ENCODE measurements at regions not wholly inside any gene's neighbourhood (a gene's known extent, or its start where the extent isn't known, plus 50 kb on each side); places are given as distances from the start of the nearest gene placed in this dataset.
A peak's percentile ranks its signal among the peaks of the same experiment; 100 is the strongest.

GRCh38 chr20:10962937-10963336 lies 289.1 kb upstream of the JAG1 start:
- no peak for DNase-seq (ENCODE audit: low read depth)
- H3K4me3 ChIP-seq (ENCODE audit: control insufficient read depth, low read depth, low read length): no peak overlapping the region
- no peak for TF ChIP-seq CTCF (IDR thresholded peaks at IDR 0.05; ENCODE audit: control insufficient read depth, insufficient read depth, low read depth, low read length, missing control alignments)

GRCh38 chr20:10963717-10964266 lies 290.0 kb upstream of the JAG1 start:
- no peak for DNase-seq (ENCODE audit: low read depth)
- no peak for TF ChIP-seq CTCF (IDR thresholded peaks at IDR 0.05; ENCODE audit: control insufficient read depth, insufficient read depth, low read depth, low read length, missing control alignments)
- no peak overlapping the region for H3K4me3 ChIP-seq (ENCODE audit: control insufficient read depth, low read depth, low read length)

GRCh38 chr20:10965936-10966470 lies 292.2 kb upstream of the JAG1 start:
- peak; percentile 18 for DNase-seq (ENCODE audit: low read depth)
- TF ChIP-seq CTCF (IDR thresholded peaks at IDR 0.05; ENCODE audit: control insufficient read depth, insufficient read depth, low read depth, low read length, missing control alignments): no peak
- no peak overlapping the region for H3K4me3 ChIP-seq (ENCODE audit: control insufficient read depth, low read depth, low read length)

- no peak for TF ChIP-seq CTCF (IDR thresholded peaks at IDR 0.05; ENCODE audit: control insufficient read depth, insufficient read depth, low read depth, low read length, missing control alignments)
These were observed 296.3 kb upstream of the JAG1 start for GRCh38 chr20:10970109-10970508.

GRCh38 chr20:10971096-10971495 lies 297.3 kb upstream of the JAG1 start:
- TF ChIP-seq CTCF (IDR thresholded peaks at IDR 0.05; ENCODE audit: control insufficient read depth, insufficient read depth, low read depth, low read length, missing control alignments): no peak
- H3K4me3 ChIP-seq (ENCODE audit: control insufficient read depth, low read depth, low read length): no peak overlapping the region
- no peak for DNase-seq (ENCODE audit: low read depth)

More at GRCh38 chr20:10970109-10970508, 296.3 kb upstream of the JAG1 start:
- H3K4me3 ChIP-seq (ENCODE audit: control insufficient read depth, low read depth, low read length): no peak overlapping the region
- no peak for DNase-seq (ENCODE audit: low read depth)

GRCh38 chr20:10972219-10972860 lies 298.5 kb upstream of the JAG1 start:
- no peak for TF ChIP-seq CTCF (IDR thresholded peaks at IDR 0.05; ENCODE audit: control insufficient read depth, insufficient read depth, low read depth, low read length, missing control alignments)
- no peak for DNase-seq (ENCODE audit: low read depth)
- H3K4me3 ChIP-seq (ENCODE audit: control insufficient read depth, low read depth, low read length): no peak overlapping the region

Measured in AG09309 (cell line).